GM18868 (cell line): ENCODE measurements at regions not wholly inside any gene's neighbourhood (a gene's known extent, or its start where the extent isn't known, plus 50 kb on each side); places are given as distances from the start of the nearest gene placed in this dataset.
A peak's percentile ranks its signal among the peaks of the same experiment; 100 is the strongest.
"Not testable (repeated sequence)": the region's sequence is repeated elsewhere in the genome, so short reads cannot be mapped to it uniquely, and the experiment has no call there.

Experiments
- ATAC-seq: cut with Tn5 transposase; IDR thresholded peaks from one replicate; pipeline ENCODE4 v1.9.1; 2021; ENCODE audit warnings: mild to moderate bottlenecking, moderate library complexity; ENCODE audit not compliant: unreplicated experiment

- no peak for ATAC-seq
Measured at GRCh38 chr4:114401483-114401882, 197.1 kb upstream of the UGT8 start.

GRCh38 chr4:114417214-114417613 lies 181.4 kb upstream of the UGT8 start:
- ATAC-seq: no peak

GRCh38 chr4:114420069-114420468 lies 178.5 kb upstream of the UGT8 start:
- ATAC-seq: no peak

- ATAC-seq: peak; percentile 99
Measured at GRCh38 chr4:114423582-114423981, 175.0 kb upstream of the UGT8 start.

GRCh38 chr4:114435116-114435515 lies 163.5 kb upstream of the UGT8 start:
- no peak for ATAC-seq

- ATAC-seq: no peak
Measured at GRCh38 chr4:114442856-114443255, 155.8 kb upstream of the UGT8 start.

GRCh38 chr4:114444211-114444610 lies 154.4 kb upstream of the UGT8 start:
- no peak for ATAC-seq

GRCh38 chr4:114447963-114448516 lies 150.6 kb upstream of the UGT8 start:
- not testable (repeated sequence) for ATAC-seq

GRCh38 chr4:114458728-114459127 lies 139.9 kb upstream of the UGT8 start:
- ATAC-seq: no peak

- ATAC-seq: no peak
Measured at GRCh38 chr4:114464726-114465272, 133.8 kb upstream of the UGT8 start.

- ATAC-seq: no peak
Measured at GRCh38 chr4:114465766-114466165, 132.8 kb upstream of the UGT8 start.

GRCh38 chr4:114466299-114466698 lies 132.3 kb upstream of the UGT8 start:
- ATAC-seq: no peak

- ATAC-seq: no peak
Measured at GRCh38 chr4:114472269-114473032, 126.2 kb upstream of the UGT8 start.

- ATAC-seq: no peak
Measured at GRCh38 chr4:114474188-114474800, 124.3 kb upstream of the UGT8 start.

- no peak for ATAC-seq
Measured at GRCh38 chr4:114476310-114476709, 122.3 kb upstream of the UGT8 start.

- ATAC-seq: no peak
Measured at GRCh38 chr4:114479595-114479994, 119.0 kb upstream of the UGT8 start.

GRCh38 chr4:114481856-114482255 lies 116.8 kb upstream of the UGT8 start:
- no peak for ATAC-seq

- no peak for ATAC-seq
Measured at GRCh38 chr4:114487101-114487500, 111.5 kb upstream of the UGT8 start.

- ATAC-seq: no peak
Measured at GRCh38 chr4:114488301-114488982, 110.2 kb upstream of the UGT8 start.

- ATAC-seq: no peak
Measured at GRCh38 chr4:114494246-114494803, 104.3 kb upstream of the UGT8 start.

GRCh38 chr4:114495471-114495928 lies 103.1 kb upstream of the UGT8 start:
- no peak for ATAC-seq
